ENCODE measurements at regions not wholly inside any gene's neighbourhood (a gene's known extent, or its start where the extent isn't known, plus 50 kb on each side); places are given as distances from the start of the nearest gene placed in this dataset.
"Not testable (repeated sequence)": the region's sequence is repeated elsewhere in the genome, so short reads cannot be mapped to it uniquely, and the experiment has no call there.

GRCh38 chr5:25255128-25255527, 610.4 kb upstream of the CDH10 start:
- TF ChIP-seq CTCF (IDR thresholded peaks at IDR 0.05): no peak
- H3K27me3 Mint-ChIP-seq (ENCODE audit: low read depth, poor library complexity): no peaks in the 10 kb centered on the region
- no peak for DNase-seq
- H3K9me3 Mint-ChIP-seq: no peaks in the 10 kb centered on the region
- no peak overlapping the region for H3K4me3 Mint-ChIP-seq
- no peak overlapping the region for H3K27ac Mint-ChIP-seq
- H3K4me1 Mint-ChIP-seq: no peaks in the 10 kb centered on the region
- no peaks in the 10 kb centered on the region for H3K36me3 Mint-ChIP-seq (ENCODE audit: low read depth)

DNA sequence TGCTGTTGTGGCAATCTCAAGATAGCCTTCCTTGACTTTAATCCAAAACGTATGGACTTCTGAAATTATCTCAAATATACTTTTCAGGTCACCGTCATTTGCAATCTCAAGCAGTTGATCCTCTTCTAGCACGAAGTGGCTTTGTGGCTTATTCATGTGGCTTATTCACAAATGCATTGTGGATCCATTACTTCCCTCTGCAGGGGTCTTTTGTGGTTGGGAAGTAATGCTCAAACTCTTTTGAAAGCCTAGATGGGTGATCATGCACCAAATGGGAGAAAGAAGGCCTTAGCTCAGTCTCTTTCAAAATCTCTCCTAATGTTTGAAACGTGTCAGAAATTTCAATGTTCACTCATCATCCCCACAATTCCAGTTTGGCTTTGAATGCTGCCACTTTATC, 597.2 kb upstream of the CDH10 start:
- no peak for TF ChIP-seq CTCF (IDR thresholded peaks at IDR 0.05)
- Mint-ChIP-seq H3K9me3 (no peaks in the 10 kb centered on the region), H3K27ac (no peak overlapping the region), H3K4me1 (no peaks in the 10 kb centered on the region), H3K27me3 (ENCODE audit: low read depth, poor library complexity) (no peaks in the 10 kb centered on the region), H3K36me3 (ENCODE audit: low read depth) (no peaks in the 10 kb centered on the region), H3K4me3 (no peak overlapping the region)
- no peak for DNase-seq

DNA sequence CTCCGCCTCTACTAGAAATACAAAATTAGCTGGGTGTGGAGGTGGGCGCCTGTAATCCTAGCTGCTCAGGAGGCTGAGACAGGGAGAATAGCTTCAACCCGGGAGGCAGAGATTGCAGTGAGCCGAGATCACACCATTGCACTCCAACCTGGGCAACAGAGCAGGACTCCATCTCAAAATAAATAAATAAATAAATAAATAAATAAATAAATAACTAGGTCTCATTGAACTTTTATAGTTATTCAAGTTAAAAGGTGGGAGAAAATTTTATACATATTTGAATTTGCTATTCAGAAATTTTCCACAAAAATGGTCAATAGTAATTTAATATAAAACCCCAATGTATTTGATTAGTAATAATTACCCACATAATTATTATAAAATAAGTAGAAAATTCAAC, 593.9 kb upstream of the CDH10 start:
- not testable (repeated sequence) for H3K36me3 Mint-ChIP-seq (ENCODE audit: low read depth); DNase-seq; H3K4me1 Mint-ChIP-seq; H3K27me3 Mint-ChIP-seq (ENCODE audit: low read depth, poor library complexity); H3K9me3 Mint-ChIP-seq; H3K4me3 Mint-ChIP-seq; H3K27ac Mint-ChIP-seq

DNA sequence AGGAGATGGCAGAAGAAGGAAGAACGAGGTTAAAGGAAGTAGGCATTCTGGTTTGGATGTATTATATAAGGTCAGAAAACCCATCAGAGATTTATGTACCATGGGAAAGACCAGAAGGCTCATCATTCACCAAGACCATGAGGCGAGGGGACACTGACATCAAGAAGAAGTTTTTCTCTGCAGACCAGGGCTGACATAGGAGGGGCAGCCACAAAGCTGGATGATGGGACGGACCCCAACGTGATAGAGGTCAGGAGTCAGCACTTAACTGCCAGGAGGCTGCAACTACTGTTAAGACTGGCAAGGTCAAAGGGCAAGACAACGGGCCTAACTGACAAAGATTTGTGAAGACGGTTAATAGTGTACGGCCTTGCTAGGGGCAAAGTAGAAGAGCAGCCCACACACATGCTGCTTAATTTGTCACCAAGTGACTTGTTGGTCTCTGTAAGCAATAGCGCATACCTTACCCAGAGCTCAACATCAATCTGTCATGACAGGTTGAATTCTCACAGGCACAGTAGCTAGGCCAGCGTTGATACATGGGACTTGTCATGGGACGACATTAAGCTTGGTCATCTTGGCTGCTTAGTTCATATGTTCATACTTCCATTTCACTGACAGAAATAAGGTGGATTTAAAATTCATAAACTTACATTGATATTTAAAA, 579.7 kb upstream of the CDH10 start:
- no peaks in the 10 kb centered on the region for H3K36me3 Mint-ChIP-seq (ENCODE audit: low read depth)
- peak; percentile 29 for DNase-seq
- no peaks in the 10 kb centered on the region for H3K27me3 Mint-ChIP-seq (ENCODE audit: low read depth, poor library complexity)
- H3K4me1 Mint-ChIP-seq: peaks cover 5% of the 10 kb centered on the region
- no peaks in the 10 kb centered on the region for H3K9me3 Mint-ChIP-seq
- TF ChIP-seq CTCF (IDR thresholded peaks at IDR 0.05): no peak
- H3K27ac Mint-ChIP-seq: no peak overlapping the region
- no peak overlapping the region for H3K4me3 Mint-ChIP-seq

DNA sequence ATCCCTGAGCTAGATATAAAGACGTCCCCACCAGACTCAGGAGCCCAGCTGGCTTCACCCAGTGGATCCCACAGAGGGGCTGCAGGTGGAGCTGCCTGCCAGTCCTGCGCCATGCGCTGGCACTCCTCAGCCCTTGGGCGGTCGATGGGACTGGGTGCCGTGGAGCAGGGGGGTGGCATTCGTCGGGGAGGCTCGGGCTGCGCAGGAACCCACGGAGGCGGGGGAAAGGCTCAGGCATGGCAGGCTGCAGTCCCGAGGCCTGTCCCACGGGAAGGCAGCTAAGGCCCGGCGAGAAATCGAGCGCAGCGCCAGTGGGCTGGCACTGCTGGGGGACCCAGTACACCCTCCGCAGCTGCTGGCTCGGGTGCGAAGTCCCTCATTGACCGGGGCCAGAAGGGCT, 555.1 kb upstream of the CDH10 start:
- not testable (repeated sequence) for H3K9me3 Mint-ChIP-seq; H3K27me3 Mint-ChIP-seq (ENCODE audit: low read depth, poor library complexity); DNase-seq; H3K27ac Mint-ChIP-seq; H3K4me1 Mint-ChIP-seq; H3K4me3 Mint-ChIP-seq; H3K36me3 Mint-ChIP-seq (ENCODE audit: low read depth)

DNA sequence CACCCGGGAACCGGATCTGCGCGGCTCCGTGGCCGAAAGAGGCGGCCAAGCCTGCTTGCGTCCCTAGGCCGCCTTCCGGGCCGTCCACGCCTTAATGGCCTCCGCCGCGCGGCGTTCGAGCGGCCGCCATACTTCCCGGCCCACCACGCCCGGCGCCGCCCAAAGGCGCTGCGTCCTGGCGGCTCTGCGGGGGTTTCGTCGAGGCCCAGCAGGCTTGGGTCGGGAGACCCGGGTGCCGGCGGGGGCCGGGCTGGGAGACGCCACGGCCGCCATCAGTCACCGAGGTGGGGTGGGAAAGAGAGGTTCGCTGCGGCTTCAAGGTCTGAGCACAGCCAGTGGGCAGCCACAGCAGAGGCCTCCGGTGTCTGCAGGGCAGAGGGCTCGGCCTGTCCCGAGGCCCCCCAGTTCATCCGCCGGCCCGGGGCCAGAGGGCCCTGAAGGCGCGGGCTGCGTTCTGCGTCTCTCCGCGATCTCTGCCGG, 545.8 kb upstream of the CDH10 start:
- H3K4me3 Mint-ChIP-seq: no peak overlapping the region
- no peak for DNase-seq
- H3K4me1 Mint-ChIP-seq: no peaks in the 10 kb centered on the region

More for the DNA sequence above, 545.8 kb upstream of the CDH10 start:
- H3K27ac Mint-ChIP-seq: no peak overlapping the region
- no peak for TF ChIP-seq CTCF (IDR thresholded peaks at IDR 0.05)
- H3K27me3 Mint-ChIP-seq (ENCODE audit: low read depth, poor library complexity): no peaks in the 10 kb centered on the region
- H3K9me3 Mint-ChIP-seq: no peaks in the 10 kb centered on the region
- H3K36me3 Mint-ChIP-seq (ENCODE audit: low read depth): no peaks in the 10 kb centered on the region
